ENCODE measurements at regions not wholly inside any gene's neighbourhood (a gene's known extent, or its start where the extent isn't known, plus 50 kb on each side); places are given as distances from the start of the nearest gene placed in this dataset.

- no peak overlapping the region for H3K27ac Mint-ChIP-seq
- H3K4me3 Mint-ChIP-seq = no peak overlapping the region
- H3K36me3 Mint-ChIP-seq = no peaks in the 10 kb centered on the region
- no peaks in the 10 kb centered on the region for H3K27me3 Mint-ChIP-seq
- no peaks in the 10 kb centered on the region for H3K4me1 Mint-ChIP-seq
- DNase-seq (no peak), ATAC-seq (replicated peaks) (no peak)
- peaks cover 0 to 3% of the 10 kb centered on the region in 2 donors for H3K9me3 Mint-ChIP-seq
These were observed 1215.3 kb downstream of the BRD1 start for GRCh38 chr22:48612077-48612995.

- Mint-ChIP-seq H3K27ac (no peak overlapping the region), H3K4me1 (no peaks in the 10 kb centered on the region), H3K9me3 (peaks cover 7 to 11% of the 10 kb centered on the region in 2 donors), H3K36me3 (peaks cover 0 to 2% of the 10 kb centered on the region in 2 donors), H3K27me3 (no peaks in the 10 kb centered on the region), H3K4me3 (no peak overlapping the region)
- DNase-seq = no peak
- ATAC-seq (replicated peaks) = no peak
These were observed 1218.3 kb downstream of the BRD1 start for GRCh38 chr22:48609279-48609865.

- H3K9me3 Mint-ChIP-seq = peaks cover 7 to 11% of the 10 kb centered on the region in 2 donors
- peaks cover 0 to 2% of the 10 kb centered on the region in 2 donors for H3K36me3 Mint-ChIP-seq
- H3K4me1 Mint-ChIP-seq = no peaks in the 10 kb centered on the region
- no peaks in the 10 kb centered on the region for H3K27me3 Mint-ChIP-seq
- no peak overlapping the region for H3K4me3 Mint-ChIP-seq
- H3K27ac Mint-ChIP-seq = no peak overlapping the region
- DNase-seq = no peak
- no peak for ATAC-seq (replicated peaks)
These were observed 1219.6 kb downstream of the BRD1 start for GRCh38 chr22:48607901-48608662.

- DNase-seq (no peak), ATAC-seq (replicated peaks) (no peak)
- H3K36me3 Mint-ChIP-seq = peaks cover 0 to 2% of the 10 kb centered on the region in 2 donors
- no peak overlapping the region for H3K4me3 Mint-ChIP-seq
- H3K27me3 Mint-ChIP-seq = no peaks in the 10 kb centered on the region
- peaks cover 7 to 11% of the 10 kb centered on the region in 2 donors for H3K9me3 Mint-ChIP-seq
- no peak overlapping the region for H3K27ac Mint-ChIP-seq
- no peaks in the 10 kb centered on the region for H3K4me1 Mint-ChIP-seq
These were observed 1220.9 kb downstream of the BRD1 start for GRCh38 chr22:48606684-48607307.

- H3K4me3 Mint-ChIP-seq = no peak overlapping the region
- peaks cover 7 to 8% of the 10 kb centered on the region in 2 donors for H3K9me3 Mint-ChIP-seq
- H3K27ac Mint-ChIP-seq = no peak overlapping the region
- no peaks in the 10 kb centered on the region for H3K27me3 Mint-ChIP-seq
- DNase-seq (no peak), ATAC-seq (replicated peaks) (no peak)
- no peaks in the 10 kb centered on the region for H3K4me1 Mint-ChIP-seq
- peaks cover 0 to 2% of the 10 kb centered on the region in 2 donors for H3K36me3 Mint-ChIP-seq
These were observed 1221.7 kb downstream of the BRD1 start for GRCh38 chr22:48605856-48606481.

- H3K4me3 Mint-ChIP-seq = no peak overlapping the region
- no peak overlapping the region for H3K27ac Mint-ChIP-seq
These were observed 1222.5 kb downstream of the BRD1 start for GRCh38 chr22:48605125-48605524.

GRCh38 chr22:48603621-48604320, 1223.9 kb downstream of the BRD1 start:
- H3K27me3 Mint-ChIP-seq = no peaks in the 10 kb centered on the region
- peaks cover 0 to 2% of the 10 kb centered on the region in 2 donors for H3K36me3 Mint-ChIP-seq
- DNase-seq (no peak), ATAC-seq (replicated peaks) (no peak)
- H3K27ac Mint-ChIP-seq = no peak overlapping the region
- H3K4me1 Mint-ChIP-seq = no peaks in the 10 kb centered on the region
- H3K9me3 Mint-ChIP-seq = peaks cover 8 to 11% of the 10 kb centered on the region in 2 donors
- H3K4me3 Mint-ChIP-seq = no peak overlapping the region

More at GRCh38 chr22:48605125-48605524, 1222.5 kb downstream of the BRD1 start:
- DNase-seq (no peak), ATAC-seq (replicated peaks) (no peak)
- H3K9me3 Mint-ChIP-seq = peaks cover 8% of the 10 kb centered on the region in 2 donors
- peaks cover 0 to 2% of the 10 kb centered on the region in 2 donors for H3K36me3 Mint-ChIP-seq
- no peaks in the 10 kb centered on the region for H3K4me1 Mint-ChIP-seq
- no peaks in the 10 kb centered on the region for H3K27me3 Mint-ChIP-seq

- Mint-ChIP-seq H3K27me3 (no peaks in the 10 kb centered on the region), H3K9me3 (peaks cover 8 to 17% of the 10 kb centered on the region in 2 donors), H3K36me3 (peaks cover 0 to 2% of the 10 kb centered on the region in 2 donors), H3K27ac (no peak overlapping the region), H3K4me1 (no peaks in the 10 kb centered on the region), H3K4me3 (no peak overlapping the region)
- no peak for ATAC-seq (replicated peaks)
- no peak for DNase-seq
These were observed 1224.7 kb downstream of the BRD1 start for GRCh38 chr22:48602805-48603518.

- no peak for DNase-seq
These were observed 1227.0 kb downstream of the BRD1 start for GRCh38 chr22:48600681-48601080.

GRCh38 chr22:48600171-48600570, 1227.5 kb downstream of the BRD1 start:
- DNase-seq (no peak), ATAC-seq (replicated peaks) (no peak)
- H3K27ac Mint-ChIP-seq = no peak overlapping the region
- H3K27me3 Mint-ChIP-seq = no peaks in the 10 kb centered on the region
- peaks cover 0 to 2% of the 10 kb centered on the region in 2 donors for H3K36me3 Mint-ChIP-seq
- H3K4me3 Mint-ChIP-seq = no peak overlapping the region
- H3K9me3 Mint-ChIP-seq = peaks cover 6 to 16% of the 10 kb centered on the region in 2 donors
- H3K4me1 Mint-ChIP-seq = no peaks in the 10 kb centered on the region

More at GRCh38 chr22:48600681-48601080, 1227.0 kb downstream of the BRD1 start:
- no peak overlapping the region for H3K27ac Mint-ChIP-seq
- ATAC-seq (replicated peaks) = no peak
- peaks cover 0 to 2% of the 10 kb centered on the region in 2 donors for H3K36me3 Mint-ChIP-seq
- H3K27me3 Mint-ChIP-seq = no peaks in the 10 kb centered on the region
- peaks cover 8 to 18% of the 10 kb centered on the region in 2 donors for H3K9me3 Mint-ChIP-seq
- no peaks in the 10 kb centered on the region for H3K4me1 Mint-ChIP-seq
- H3K4me3 Mint-ChIP-seq = no peak overlapping the region

- peaks cover 0 to 11% of the 10 kb centered on the region in 2 donors for H3K9me3 Mint-ChIP-seq
- H3K36me3 Mint-ChIP-seq = no peaks in the 10 kb centered on the region
- ATAC-seq (replicated peaks) = no peak
- H3K27ac Mint-ChIP-seq = no peak overlapping the region
- H3K4me1 Mint-ChIP-seq = no peaks in the 10 kb centered on the region
- no peaks in the 10 kb centered on the region for H3K27me3 Mint-ChIP-seq
- H3K4me3 Mint-ChIP-seq = no peak overlapping the region
- DNase-seq = no peak
These were observed 1228.3 kb downstream of the BRD1 start for GRCh38 chr22:48599346-48599745.

GRCh38 chr22:48596111-48596850, 1231.4 kb downstream of the BRD1 start:
- H3K4me1 Mint-ChIP-seq = no peaks in the 10 kb centered on the region
- ATAC-seq (replicated peaks) = no peak
- no peak overlapping the region for H3K27ac Mint-ChIP-seq
- no peak for DNase-seq
- H3K9me3 Mint-ChIP-seq = peaks cover 0 to 11% of the 10 kb centered on the region in 2 donors
- no peaks in the 10 kb centered on the region for H3K27me3 Mint-ChIP-seq
- H3K36me3 Mint-ChIP-seq = no peaks in the 10 kb centered on the region
- H3K4me3 Mint-ChIP-seq = no peak overlapping the region
